ENCODE measurements at regions not wholly inside any gene's neighbourhood (a gene's known extent, or its start where the extent isn't known, plus 50 kb on each side); places are given as distances from the start of the nearest gene placed in this dataset.

DNA sequence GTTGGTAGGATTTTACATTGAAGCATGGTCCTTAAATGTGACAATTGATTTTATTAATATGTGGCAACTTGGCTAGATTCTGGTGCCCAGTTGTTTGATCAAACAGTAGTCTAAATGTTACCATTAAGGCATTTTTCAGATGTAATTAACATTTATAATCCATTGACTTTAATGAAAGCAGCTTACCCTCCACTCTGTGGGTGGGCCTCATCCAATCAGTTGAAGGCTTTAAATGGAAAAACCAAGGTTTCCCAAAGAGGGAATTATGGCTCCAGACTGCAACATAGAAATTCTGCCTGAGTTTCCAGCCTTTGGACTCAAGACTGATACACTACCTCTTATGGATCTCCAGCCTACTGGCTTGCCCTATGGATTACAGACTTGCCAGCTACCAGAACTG is 1153.2 kb downstream of the BCL11B start:
- TF ChIP-seq, protein P1, sequence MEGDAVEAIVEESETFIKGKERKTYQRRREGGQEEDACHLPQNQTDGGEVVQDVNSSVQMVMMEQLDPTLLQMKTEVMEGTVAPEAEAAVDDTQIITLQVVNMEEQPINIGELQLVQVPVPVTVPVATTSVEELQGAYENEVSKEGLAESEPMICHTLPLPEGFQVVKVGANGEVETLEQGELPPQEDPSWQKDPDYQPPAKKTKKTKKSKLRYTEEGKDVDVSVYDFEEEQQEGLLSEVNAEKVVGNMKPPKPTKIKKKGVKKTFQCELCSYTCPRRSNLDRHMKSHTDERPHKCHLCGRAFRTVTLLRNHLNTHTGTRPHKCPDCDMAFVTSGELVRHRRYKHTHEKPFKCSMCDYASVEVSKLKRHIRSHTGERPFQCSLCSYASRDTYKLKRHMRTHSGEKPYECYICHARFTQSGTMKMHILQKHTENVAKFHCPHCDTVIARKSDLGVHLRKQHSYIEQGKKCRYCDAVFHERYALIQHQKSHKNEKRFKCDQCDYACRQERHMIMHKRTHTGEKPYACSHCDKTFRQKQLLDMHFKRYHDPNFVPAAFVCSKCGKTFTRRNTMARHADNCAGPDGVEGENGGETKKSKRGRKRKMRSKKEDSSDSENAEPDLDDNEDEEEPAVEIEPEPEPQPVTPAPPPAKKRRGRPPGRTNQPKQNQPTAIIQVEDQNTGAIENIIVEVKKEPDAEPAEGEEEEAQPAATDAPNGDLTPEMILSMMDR (IDR thresholded peaks at IDR 0.05; ENCODE audit: poor library complexity): no peak
- no peak for TF ChIP-seq EZH2phosphoT487 (IDR thresholded peaks at IDR 0.05; ENCODE audit: low read depth, severe bottlenecking, unreplicated experiment)
